ENCODE measurements at regions not wholly inside any gene's neighbourhood (a gene's known extent, or its start where the extent isn't known, plus 50 kb on each side); places are given as distances from the start of the nearest gene placed in this dataset.

DNA sequence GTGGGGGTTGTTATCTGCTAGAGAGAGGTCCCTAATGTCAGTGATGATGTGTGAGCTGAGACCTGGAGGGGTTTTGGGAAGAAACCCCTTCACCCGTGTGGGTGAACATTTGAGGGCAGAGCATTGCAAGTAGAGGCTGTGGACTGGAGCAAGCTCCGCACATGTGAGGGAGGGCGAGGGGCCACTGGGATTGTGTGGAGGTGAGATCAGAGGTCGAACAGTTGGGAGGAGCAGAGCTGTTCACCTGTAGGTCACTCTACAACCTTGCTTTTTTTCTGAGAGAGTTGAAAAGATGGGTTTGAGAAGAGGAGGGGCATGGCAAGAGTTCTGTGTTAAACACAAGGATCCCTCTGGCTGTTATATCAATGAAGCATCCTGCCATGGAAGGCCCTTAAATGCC is 480.4 kb upstream of the ZNF608 start:
- H3K4me2 ChIP-seq (ENCODE audit: low read depth, low read length, poor library complexity, severe bottlenecking) = no peak overlapping the region
- no peaks in the 10 kb centered on the region for H3K9me2 ChIP-seq (replicated peaks; ENCODE audit: insufficient read depth, low read length)
- no peak overlapping the region for H3K4me3 ChIP-seq (ENCODE audit: low read length)
- no peaks in the 10 kb centered on the region for H3K79me2 ChIP-seq (ENCODE audit: low read length)
- H3K27me3 ChIP-seq (ENCODE audit: low read length) = no peaks in the 10 kb centered on the region
- H4K20me1 ChIP-seq (ENCODE audit: insufficient read depth, low read depth, low read length) = no peaks in the 10 kb centered on the region
- H3K9me3 ChIP-seq (ENCODE audit: low read length) = no peaks in the 10 kb centered on the region
- H3K27ac ChIP-seq (ENCODE audit: low read length) = no peak overlapping the region
- no peaks in the 10 kb centered on the region for H3K4me1 ChIP-seq (ENCODE audit: low read length)
- no peak for DNase-seq
- H3K9ac ChIP-seq (ENCODE audit: low read length) = no peak overlapping the region
- no peak overlapping the region for H2AFZ ChIP-seq (ENCODE audit: low read length)
- no peaks in the 10 kb centered on the region for H3K36me3 ChIP-seq (ENCODE audit: insufficient read depth, low read length)

DNA sequence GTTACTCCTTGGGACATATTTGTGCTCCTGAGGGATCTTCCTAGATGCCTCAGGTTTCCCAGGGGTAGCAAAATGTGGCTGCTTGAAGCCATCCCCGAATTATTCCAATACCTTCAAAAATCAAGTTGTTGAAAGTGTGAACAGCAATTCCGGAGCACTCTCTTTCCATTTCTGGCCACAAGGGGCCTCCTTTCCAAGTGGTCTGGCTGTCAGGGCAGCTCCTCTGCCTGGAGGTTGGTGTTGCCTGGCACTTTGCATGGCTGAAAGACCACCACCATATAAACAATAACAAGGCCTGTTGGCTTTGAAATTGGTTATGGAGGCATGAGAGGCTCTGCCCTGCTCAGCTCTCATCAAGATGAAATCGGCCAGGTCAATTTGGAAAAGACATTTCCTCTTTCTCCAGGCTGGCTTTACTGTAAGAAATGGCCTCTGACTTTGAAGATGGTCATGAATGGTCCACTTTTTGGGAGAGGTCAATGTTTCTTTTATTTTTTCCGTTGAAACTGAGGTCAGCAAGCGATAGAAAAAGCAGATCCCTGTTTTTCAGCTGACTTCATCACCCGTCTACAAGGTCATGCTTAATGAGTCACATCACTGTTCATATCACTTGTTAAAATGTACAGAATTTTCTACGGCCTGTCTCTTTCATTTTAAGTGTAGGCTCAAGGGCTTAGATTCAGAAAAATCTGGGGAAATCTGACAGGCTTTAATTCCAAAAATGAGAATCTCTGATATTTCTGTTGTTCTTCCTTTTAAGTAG is 481.1 kb upstream of the ZNF608 start:
- Histone ChIP-seq H3K36me3 (ENCODE audit: insufficient read depth, low read length) (no peaks in the 10 kb centered on the region), H3K4me3 (ENCODE audit: low read length) (no peak overlapping the region), H3K27ac (ENCODE audit: low read length) (no peak overlapping the region), H3K9me2 (replicated peaks; ENCODE audit: insufficient read depth, low read length) (no peaks in the 10 kb centered on the region), H3K9me3 (ENCODE audit: low read length) (no peaks in the 10 kb centered on the region), H2AFZ (ENCODE audit: low read length) (no peak overlapping the region), H3K27me3 (ENCODE audit: low read length) (no peaks in the 10 kb centered on the region), H3K79me2 (ENCODE audit: low read length) (no peaks in the 10 kb centered on the region), H3K4me2 (ENCODE audit: low read depth, low read length, poor library complexity, severe bottlenecking) (no peak overlapping the region), H3K9ac (ENCODE audit: low read length) (no peak overlapping the region), H3K4me1 (ENCODE audit: low read length) (no peaks in the 10 kb centered on the region), H4K20me1 (ENCODE audit: insufficient read depth, low read depth, low read length) (no peaks in the 10 kb centered on the region)
- no peak for DNase-seq

DNA sequence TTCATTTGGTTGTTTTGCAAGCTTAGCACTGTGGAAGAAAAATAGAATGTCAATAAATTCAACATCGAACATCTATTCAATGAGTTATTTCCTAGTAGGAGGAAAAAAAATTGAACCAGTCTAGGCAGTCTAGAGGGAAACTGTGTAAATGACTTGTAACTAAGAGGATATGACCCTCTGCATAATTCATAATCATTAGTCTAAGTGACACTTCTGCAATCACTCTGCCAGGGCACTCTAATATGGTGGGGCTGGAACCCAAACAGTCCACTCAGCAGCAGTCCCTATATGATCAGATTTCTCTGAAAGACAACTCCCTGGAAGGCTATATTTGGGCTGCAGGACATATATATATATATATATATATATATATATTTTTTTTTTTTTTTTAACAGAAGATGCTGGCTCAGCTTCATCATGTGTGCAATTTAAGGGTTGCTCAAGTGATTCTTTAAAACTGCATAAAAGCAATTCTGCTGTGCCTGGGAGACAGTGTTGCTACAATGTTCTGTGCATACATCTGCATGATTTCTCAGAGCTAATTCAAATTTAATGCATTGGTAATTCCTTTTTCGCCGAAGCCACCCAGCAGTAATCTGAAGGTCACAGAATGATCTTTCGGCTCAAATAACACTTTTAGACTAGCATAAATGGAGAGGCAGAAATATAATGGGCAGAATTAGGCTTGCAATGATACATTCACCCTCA is 482.1 kb upstream of the ZNF608 start:
- no peak overlapping the region for H3K4me3 ChIP-seq (ENCODE audit: low read length)
- no peak overlapping the region for H3K9ac ChIP-seq (ENCODE audit: low read length)
- H3K27ac ChIP-seq (ENCODE audit: low read length) = no peak overlapping the region
- H3K27me3 ChIP-seq (ENCODE audit: low read length) = no peaks in the 10 kb centered on the region
- H3K4me2 ChIP-seq (ENCODE audit: low read depth, low read length, poor library complexity, severe bottlenecking) = no peak overlapping the region
- no peaks in the 10 kb centered on the region for H3K9me3 ChIP-seq (ENCODE audit: low read length)
- no peaks in the 10 kb centered on the region for H3K4me1 ChIP-seq (ENCODE audit: low read length)
- H3K9me2 ChIP-seq (replicated peaks; ENCODE audit: insufficient read depth, low read length) = no peaks in the 10 kb centered on the region
- no peak overlapping the region for H2AFZ ChIP-seq (ENCODE audit: low read length)
- no peaks in the 10 kb centered on the region for H3K36me3 ChIP-seq (ENCODE audit: insufficient read depth, low read length)
- H4K20me1 ChIP-seq (ENCODE audit: insufficient read depth, low read depth, low read length) = no peaks in the 10 kb centered on the region
- no peak for DNase-seq
- H3K79me2 ChIP-seq (ENCODE audit: low read length) = no peaks in the 10 kb centered on the region

DNA sequence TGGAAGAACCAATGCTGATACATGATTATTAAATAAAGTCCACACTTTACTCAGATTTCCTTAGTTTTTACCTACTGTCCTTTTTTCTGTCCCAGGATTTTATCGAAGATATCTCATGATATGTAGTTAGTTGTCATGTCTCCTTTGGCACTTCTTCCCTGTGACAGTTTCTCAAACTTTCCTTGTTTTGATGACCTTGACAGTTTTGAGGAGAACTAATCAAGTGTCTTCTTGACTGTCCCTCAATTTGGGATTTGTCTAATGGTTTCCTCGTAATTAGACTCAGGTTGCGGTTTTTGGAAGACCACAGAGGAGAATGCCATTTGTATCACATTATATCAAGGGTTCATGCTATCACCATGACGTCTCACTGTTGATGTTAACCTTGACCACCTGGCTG is 483.1 kb upstream of the ZNF608 start:
- Histone ChIP-seq H3K4me1 (ENCODE audit: low read length) (no peaks in the 10 kb centered on the region), H3K36me3 (ENCODE audit: insufficient read depth, low read length) (no peaks in the 10 kb centered on the region), H3K79me2 (ENCODE audit: low read length) (no peaks in the 10 kb centered on the region), H3K9me2 (replicated peaks; ENCODE audit: insufficient read depth, low read length) (no peaks in the 10 kb centered on the region), H3K27ac (ENCODE audit: low read length) (no peak overlapping the region), H3K9ac (ENCODE audit: low read length) (no peak overlapping the region), H2AFZ (ENCODE audit: low read length) (no peak overlapping the region), H3K4me3 (ENCODE audit: low read length) (no peak overlapping the region), H3K27me3 (ENCODE audit: low read length) (no peaks in the 10 kb centered on the region), H3K4me2 (ENCODE audit: low read depth, low read length, poor library complexity, severe bottlenecking) (no peak overlapping the region), H4K20me1 (ENCODE audit: insufficient read depth, low read depth, low read length) (no peaks in the 10 kb centered on the region), H3K9me3 (ENCODE audit: low read length) (no peaks in the 10 kb centered on the region)
- DNase-seq = no peak

DNA sequence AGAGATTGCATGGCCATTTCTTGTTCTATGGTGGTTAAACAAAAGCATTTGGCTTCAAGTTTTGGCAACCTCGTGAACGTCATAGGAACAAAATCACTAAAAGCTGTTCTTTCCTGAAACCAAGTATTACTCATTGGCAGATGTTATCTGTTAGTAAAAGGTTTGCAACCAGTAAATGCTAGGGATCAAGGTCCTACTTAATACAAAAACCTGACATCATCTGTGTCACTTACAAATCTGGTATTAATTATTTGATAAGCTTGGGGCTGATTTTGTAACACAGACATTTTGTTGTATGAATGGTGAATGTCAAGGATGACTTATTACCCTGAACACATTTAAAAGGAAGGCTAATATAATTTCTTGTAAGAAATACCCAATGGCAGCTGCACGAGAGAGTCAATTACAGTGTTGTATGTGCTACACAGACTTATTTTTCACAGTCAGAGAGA is 486.4 kb upstream of the ZNF608 start:
- H3K4me3 ChIP-seq (ENCODE audit: low read length) = no peak overlapping the region
- no peaks in the 10 kb centered on the region for H4K20me1 ChIP-seq (ENCODE audit: insufficient read depth, low read depth, low read length)
- no peak overlapping the region for H3K9ac ChIP-seq (ENCODE audit: low read length)
- no peak for DNase-seq
- no peaks in the 10 kb centered on the region for H3K9me3 ChIP-seq (ENCODE audit: low read length)
- no peaks in the 10 kb centered on the region for H3K4me1 ChIP-seq (ENCODE audit: low read length)
- H3K36me3 ChIP-seq (ENCODE audit: insufficient read depth, low read length) = no peaks in the 10 kb centered on the region
- H3K9me2 ChIP-seq (replicated peaks; ENCODE audit: insufficient read depth, low read length) = no peaks in the 10 kb centered on the region
- no peak overlapping the region for H3K27ac ChIP-seq (ENCODE audit: low read length)
- no peak overlapping the region for H2AFZ ChIP-seq (ENCODE audit: low read length)
- H3K79me2 ChIP-seq (ENCODE audit: low read length) = no peaks in the 10 kb centered on the region
- H3K4me2 ChIP-seq (ENCODE audit: low read depth, low read length, poor library complexity, severe bottlenecking) = no peak overlapping the region
- H3K27me3 ChIP-seq (ENCODE audit: low read length) = no peaks in the 10 kb centered on the region

DNA sequence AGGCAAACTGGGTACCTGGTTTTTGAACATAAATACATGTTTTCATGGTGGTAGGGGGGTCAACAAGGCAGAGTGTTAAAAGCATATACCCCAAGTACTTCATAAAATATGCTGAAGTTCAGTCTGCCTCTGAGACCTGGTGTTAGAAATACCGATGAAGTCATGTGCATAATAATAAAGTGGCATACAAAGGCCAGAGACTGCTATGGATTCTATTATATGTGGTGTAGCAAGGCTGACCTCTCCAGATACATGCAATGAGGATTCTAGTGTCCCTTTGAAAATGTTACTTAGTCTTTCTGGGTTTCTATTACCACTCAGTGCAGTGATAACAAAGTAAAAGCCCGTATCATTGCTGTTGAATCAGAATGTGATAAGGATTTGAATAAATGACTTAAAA is 487.5 kb upstream of the ZNF608 start:
- no peak overlapping the region for H3K4me3 ChIP-seq (ENCODE audit: low read length)
- H3K79me2 ChIP-seq (ENCODE audit: low read length) = no peaks in the 10 kb centered on the region
- no peak overlapping the region for H3K4me2 ChIP-seq (ENCODE audit: low read depth, low read length, poor library complexity, severe bottlenecking)
- no peaks in the 10 kb centered on the region for H3K9me3 ChIP-seq (ENCODE audit: low read length)
- H3K36me3 ChIP-seq (ENCODE audit: insufficient read depth, low read length) = no peaks in the 10 kb centered on the region
- H3K9ac ChIP-seq (ENCODE audit: low read length) = no peak overlapping the region
- H2AFZ ChIP-seq (ENCODE audit: low read length) = no peak overlapping the region
- no peak overlapping the region for H3K27ac ChIP-seq (ENCODE audit: low read length)
- H3K27me3 ChIP-seq (ENCODE audit: low read length) = no peaks in the 10 kb centered on the region
- H3K9me2 ChIP-seq (replicated peaks; ENCODE audit: insufficient read depth, low read length) = no peaks in the 10 kb centered on the region
- DNase-seq = no peak
- no peaks in the 10 kb centered on the region for H4K20me1 ChIP-seq (ENCODE audit: insufficient read depth, low read depth, low read length)
- no peaks in the 10 kb centered on the region for H3K4me1 ChIP-seq (ENCODE audit: low read length)

DNA sequence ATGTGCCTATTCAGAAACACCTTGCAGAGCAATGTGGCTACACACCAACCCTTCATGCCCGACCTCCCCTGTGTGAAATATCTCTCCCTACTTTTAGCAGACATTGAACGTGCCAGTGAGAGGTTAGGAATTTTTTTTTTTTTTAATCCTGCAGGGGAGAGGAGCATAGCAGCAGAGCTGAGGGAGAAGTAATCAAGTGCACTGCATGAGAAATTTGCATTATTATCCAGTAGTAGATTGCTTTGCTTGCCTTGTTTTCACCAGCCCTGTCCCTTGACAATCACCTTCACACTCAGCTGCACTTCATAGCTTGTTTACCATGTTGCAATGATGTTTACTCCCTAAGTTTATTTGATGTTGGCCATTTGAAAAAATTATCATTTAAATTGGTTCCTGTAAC is 489.6 kb upstream of the ZNF608 start:
- Histone ChIP-seq H3K4me1 (ENCODE audit: low read length) (no peaks in the 10 kb centered on the region), H3K4me3 (ENCODE audit: low read length) (no peak overlapping the region), H4K20me1 (ENCODE audit: insufficient read depth, low read depth, low read length) (no peaks in the 10 kb centered on the region), H3K36me3 (ENCODE audit: insufficient read depth, low read length) (no peaks in the 10 kb centered on the region), H3K9me2 (replicated peaks; ENCODE audit: insufficient read depth, low read length) (no peaks in the 10 kb centered on the region), H2AFZ (ENCODE audit: low read length) (no peak overlapping the region), H3K4me2 (ENCODE audit: low read depth, low read length, poor library complexity, severe bottlenecking) (no peak overlapping the region), H3K27ac (ENCODE audit: low read length) (no peak overlapping the region), H3K79me2 (ENCODE audit: low read length) (no peaks in the 10 kb centered on the region), H3K9me3 (ENCODE audit: low read length) (no peaks in the 10 kb centered on the region), H3K27me3 (ENCODE audit: low read length) (no peaks in the 10 kb centered on the region), H3K9ac (ENCODE audit: low read length) (no peak overlapping the region)
- DNase-seq = no peak

DNA sequence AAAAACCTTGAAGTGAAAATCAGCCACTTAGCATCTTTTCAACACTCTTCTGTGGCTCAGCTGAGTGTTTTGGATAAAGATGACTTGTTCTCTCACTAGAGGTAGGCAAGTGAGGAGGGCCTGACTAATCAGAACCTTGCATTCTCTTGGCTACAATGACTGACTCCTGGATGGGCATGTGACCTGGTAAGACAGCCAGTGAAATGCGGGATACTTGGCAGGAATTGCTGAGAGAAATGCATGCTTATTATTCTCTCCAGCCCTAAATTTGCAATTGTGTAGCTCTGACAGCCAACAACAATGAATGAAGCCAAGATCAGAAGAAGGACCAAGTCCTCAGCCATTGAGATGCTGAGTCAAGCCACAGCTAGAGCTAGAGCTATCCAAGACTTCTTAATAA is 490.5 kb upstream of the ZNF608 start:
- Histone ChIP-seq H3K27me3 (ENCODE audit: low read length) (no peaks in the 10 kb centered on the region), H3K4me1 (ENCODE audit: low read length) (no peaks in the 10 kb centered on the region), H3K9ac (ENCODE audit: low read length) (no peak overlapping the region), H3K27ac (ENCODE audit: low read length) (no peak overlapping the region), H3K36me3 (ENCODE audit: insufficient read depth, low read length) (no peaks in the 10 kb centered on the region), H3K4me2 (ENCODE audit: low read depth, low read length, poor library complexity, severe bottlenecking) (no peak overlapping the region), H3K9me3 (ENCODE audit: low read length) (no peaks in the 10 kb centered on the region), H2AFZ (ENCODE audit: low read length) (no peak overlapping the region), H3K79me2 (ENCODE audit: low read length) (no peaks in the 10 kb centered on the region), H3K9me2 (replicated peaks; ENCODE audit: insufficient read depth, low read length) (no peaks in the 10 kb centered on the region), H3K4me3 (ENCODE audit: low read length) (no peak overlapping the region), H4K20me1 (ENCODE audit: insufficient read depth, low read depth, low read length) (no peaks in the 10 kb centered on the region)
- no peak for DNase-seq

All from Karpas-422 (cell line).